ENCODE measurements at regions not wholly inside any gene's neighbourhood (a gene's known extent, or its start where the extent isn't known, plus 50 kb on each side); places are given as distances from the start of the nearest gene placed in this dataset.

DNA sequence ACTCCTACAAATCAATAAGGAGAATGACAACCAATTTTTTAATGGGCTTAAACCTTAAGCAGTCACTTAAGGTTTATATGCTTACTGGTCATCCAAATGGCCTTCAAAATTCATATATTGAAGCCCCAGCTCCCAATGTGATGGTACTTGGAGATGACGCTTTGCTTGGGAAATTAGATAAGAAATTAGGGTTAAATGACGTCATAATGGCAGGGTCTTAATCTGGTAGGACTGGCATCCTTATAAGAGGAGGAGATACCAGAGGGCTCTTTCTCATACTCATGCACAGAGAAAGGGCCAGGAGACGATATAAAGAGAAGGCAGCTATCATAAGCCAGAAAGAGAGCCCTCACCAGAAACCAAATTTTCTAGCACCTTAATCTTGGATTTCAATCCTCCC lies 350.8 kb upstream of the NFE2L3 start:
- TF ChIP-seq, protein P1, sequence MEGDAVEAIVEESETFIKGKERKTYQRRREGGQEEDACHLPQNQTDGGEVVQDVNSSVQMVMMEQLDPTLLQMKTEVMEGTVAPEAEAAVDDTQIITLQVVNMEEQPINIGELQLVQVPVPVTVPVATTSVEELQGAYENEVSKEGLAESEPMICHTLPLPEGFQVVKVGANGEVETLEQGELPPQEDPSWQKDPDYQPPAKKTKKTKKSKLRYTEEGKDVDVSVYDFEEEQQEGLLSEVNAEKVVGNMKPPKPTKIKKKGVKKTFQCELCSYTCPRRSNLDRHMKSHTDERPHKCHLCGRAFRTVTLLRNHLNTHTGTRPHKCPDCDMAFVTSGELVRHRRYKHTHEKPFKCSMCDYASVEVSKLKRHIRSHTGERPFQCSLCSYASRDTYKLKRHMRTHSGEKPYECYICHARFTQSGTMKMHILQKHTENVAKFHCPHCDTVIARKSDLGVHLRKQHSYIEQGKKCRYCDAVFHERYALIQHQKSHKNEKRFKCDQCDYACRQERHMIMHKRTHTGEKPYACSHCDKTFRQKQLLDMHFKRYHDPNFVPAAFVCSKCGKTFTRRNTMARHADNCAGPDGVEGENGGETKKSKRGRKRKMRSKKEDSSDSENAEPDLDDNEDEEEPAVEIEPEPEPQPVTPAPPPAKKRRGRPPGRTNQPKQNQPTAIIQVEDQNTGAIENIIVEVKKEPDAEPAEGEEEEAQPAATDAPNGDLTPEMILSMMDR (conservative IDR thresholded peaks at IDR 0.05; ENCODE audit: low read length): no peak
- no peak for TF ChIP-seq EZH2phosphoT487 (IDR thresholded peaks at IDR 0.05; ENCODE audit: borderline replicate concordance, low read depth, low read length)

Data from OCI-LY7 (cell line).